IMR-90 (cell line): ENCODE measurements at regions not wholly inside any gene's neighbourhood (a gene's known extent, or its start where the extent isn't known, plus 50 kb on each side); places are given as distances from the start of the nearest gene placed in this dataset.

ENCODE experiments used
- ATAC-seq: fragments of 200-7000 bp; cut with Tn5 transposase; 2 replicates; pipeline ENCODE4 v1.9.1; 2020; ENCODE audit warnings: low read depth, mild to moderate bottlenecking, moderate library complexity
- BruUV-seq: library from RNA; stranded (reverse); fragments of 400-500 nt; replicated peaks from 2 replicates; lab custom pipeline; 2021; lab: Mats Ljungman, UMichigan
- CTCF ChIA-PET: fragments of 300-600 bp; formaldehyde crosslinking; extraction: SDS; loops from one replicate; lab custom pipeline; 2021; ENCODE audit warnings: antibody characterized with exemption; lab: Yijun Ruan, JAX
- POLR2A ChIA-PET: fragments of 300-600 bp; sonication (Branson Sonifier 250); formaldehyde crosslinking; loops from one replicate; lab custom pipeline; 2022; ENCODE audit warnings: antibody characterized with exemption; ENCODE audit not compliant: unreplicated experiment; lab: Charles Lee
- DNase-seq: peaks from one replicate; pipeline ENCODE4 v3.0.0; 2013
- H2AFZ ChIP-seq: replicated peaks from 2 replicates; pipeline ENCODE3; 2013; ENCODE audit warnings: low read length, mild to moderate bottlenecking; ENCODE audit not compliant: poor library complexity
- H2AK5ac ChIP-seq: 2 replicates; pipeline ENCODE4 v1.6.1; 2013; ENCODE audit warnings: low read depth, low read length, inconsistent platforms
- H2AK9ac ChIP-seq: replicated peaks from 2 replicates; pipeline ENCODE3; 2013; ENCODE audit warnings: mild to moderate bottlenecking, low read depth, low read length, moderate library complexity; ENCODE audit not compliant: poor library complexity
- H2BK120ac ChIP-seq: 2 replicates; pipeline ENCODE4 v1.6.1; 2013; ENCODE audit warnings: low read depth, low read length, inconsistent platforms
- H2BK15ac ChIP-seq: 3 replicates; pipeline ENCODE4 v1.6.1; 2013; ENCODE audit warnings: low read depth, low read length, inconsistent platforms
- H2BK20ac ChIP-seq: 2 replicates; pipeline ENCODE4 v1.6.1; 2013; ENCODE audit warnings: low read depth, mild to moderate bottlenecking, inconsistent platforms, low read length, moderate library complexity
- H2BK5ac ChIP-seq: 2 replicates; pipeline ENCODE4 v1.6.1; 2013; ENCODE audit warnings: mild to moderate bottlenecking, low read depth, low read length, inconsistent platforms; ENCODE audit not compliant: poor library complexity, severe bottlenecking
- H3K14ac ChIP-seq: replicated peaks from 2 replicates; pipeline ENCODE4 v1.6.1; 2013; ENCODE audit warnings: low read depth, low read length, inconsistent platforms
- H3K18ac ChIP-seq: 2 replicates; pipeline ENCODE4 v1.6.1; 2013; ENCODE audit warnings: low read depth, low read length, control low read depth
- H3K23ac ChIP-seq: 2 replicates; pipeline ENCODE4 v1.6.1; 2013; ENCODE audit warnings: low read depth, low read length, inconsistent platforms
- H3K27ac ChIP-seq: 2 replicates; pipeline ENCODE4 v1.5.1; 2013; ENCODE audit warnings: mild to moderate bottlenecking, control low read depth, low read length; ENCODE audit not compliant: insufficient read depth
- H3K27me3 ChIP-seq: 2 replicates; pipeline ENCODE4 v1.6.1; 2013; ENCODE audit warnings: low read length; ENCODE audit not compliant: control insufficient read depth, insufficient read depth
- H3K36me3 ChIP-seq: 2 replicates; pipeline ENCODE4 v1.6.1; 2013; ENCODE audit warnings: low read length, mixed read lengths; ENCODE audit not compliant: control insufficient read depth, insufficient read depth
- H3K4ac ChIP-seq: 2 replicates; pipeline ENCODE4 v1.6.1; 2013; ENCODE audit warnings: low read depth, low read length, inconsistent platforms
- H3K4me1 ChIP-seq: 2 replicates; pipeline ENCODE4 v1.6.1; 2013; ENCODE audit warnings: low read length, mixed read lengths; ENCODE audit not compliant: control insufficient read depth, insufficient read depth
- H3K4me2 ChIP-seq: 2 replicates; pipeline ENCODE4 v1.6.1; 2013; ENCODE audit warnings: low read depth, mild to moderate bottlenecking, control low read depth, low read length, moderate library complexity
- H3K4me3 ChIP-seq: 2 replicates; pipeline ENCODE4 v1.5.1; 2013; ENCODE audit warnings: low read depth, mild to moderate bottlenecking, control low read depth, low read length, moderate library complexity; ENCODE audit not compliant: insufficient read depth
- H3K56ac ChIP-seq: 2 replicates; pipeline ENCODE4 v1.6.1; 2013; ENCODE audit warnings: low read length, inconsistent platforms; ENCODE audit not compliant: insufficient read depth; ENCODE audit errors: extremely low read depth
- H3K79me1 ChIP-seq, 2 experiments: 2 replicates each; pipeline ENCODE4 v1.6.1; 2013; ENCODE audit warnings: low read length in 2 of 2, inconsistent platforms in 1 of 2, low read depth in 1 of 2
- H3K9ac ChIP-seq: 2 replicates; pipeline ENCODE4 v1.6.1; 2013; ENCODE audit warnings: low read depth, low read length, control low read depth
- H3K9me1 ChIP-seq: 2 replicates; pipeline ENCODE4 v1.6.1; 2013; ENCODE audit warnings: low read length, inconsistent platforms; ENCODE audit not compliant: insufficient read depth
- H3K9me3 ChIP-seq: 2 replicates; pipeline ENCODE4 v1.6.1; 2013; ENCODE audit warnings: low read length; ENCODE audit not compliant: control insufficient read depth, insufficient read depth
- H4K20me1 ChIP-seq: 2 replicates; pipeline ENCODE4 v1.6.1; 2013; ENCODE audit warnings: low read length, inconsistent platforms; ENCODE audit not compliant: insufficient read depth
- H4K5ac ChIP-seq: 2 replicates; pipeline ENCODE4 v1.6.1; 2013; ENCODE audit warnings: mild to moderate bottlenecking, low read depth, low read length, control low read depth
- H4K8ac ChIP-seq, 2 experiments: 2 replicates each; pipeline ENCODE4 v1.6.1; 2013; ENCODE audit warnings: low read depth in 2 of 2, low read length in 2 of 2, control low read depth in 1 of 2, inconsistent platforms in 1 of 2
- H4K91ac ChIP-seq: 2 replicates; pipeline ENCODE4 v1.6.1; 2013; ENCODE audit warnings: low read depth, low read length, inconsistent platforms; ENCODE audit not compliant: insufficient read depth
- BHLHE40 ChIP-seq: fragments of 150-350 bp; IDR thresholded peaks from 2 replicates; pipeline ENCODE4 v1.6.1; 2016; ENCODE audit warnings: mild to moderate bottlenecking, low read depth, low read length
- MAZ ChIP-seq: IDR thresholded peaks from 2 replicates; pipeline ENCODE4 v1.6.1; 2012; ENCODE audit warnings: low read depth, mild to moderate bottlenecking, low read length, improper control_type of control experiment, moderate library complexity, borderline replicate concordance
- WGBS, 2 experiments: methylation state at CpG; one replicate each; pipeline versions ENCODE4 v1.1.5 to v1.1.7; 2013; ENCODE audit warnings: missing lambda C conversion rate in 2 of 2; ENCODE audit not compliant: insufficient read length in 1 of 2; ENCODE audit errors: extremely low coverage in 2 of 2; 5-methylcytosine and 5-hydroxymethylcytosine counted together
- dilution Hi-C: fragments of 300-500 bp; cut with HindIII; formaldehyde crosslinking; loops from one replicate; pipeline ENCODE4 v1.14.3; 2018; ENCODE audit warnings: low sequenced_read_pairs; ENCODE audit not compliant: unreplicated experiment
- in situ Hi-C: fragments of 300-500 bp; cut with MboI; formaldehyde crosslinking; loops from 3 replicates; pipeline ENCODE4 v1.14.3; 2019; ENCODE audit warnings: low sequenced_read_pairs, inconsistent platforms, mixed read lengths
- intact Hi-C: fragments of 100-400 bp; cut with micrococcal nuclease; formaldehyde crosslinking; loops from 2 replicates; pipeline ENCODE4 v1.10.0; 2022
- TF ChIP-seq, protein P1 (sequence below): fragments of 150-350 bp; IDR thresholded peaks from 2 replicates; pipeline ENCODE4 v1.6.1; 2016; ENCODE audit warnings: low read depth, mild to moderate bottlenecking, low read length, moderate library complexity, borderline replicate concordance

- intact Hi-C loops (no loop called here), in situ Hi-C loops (no loop called here), dilution Hi-C loops (no loop called here)
- H2BK15ac ChIP-seq = no peak overlapping the region
- H3K27ac ChIP-seq = no peak overlapping the region
- H4K20me1 ChIP-seq = no peaks in the 10 kb centered on the region
- ChIA-PET CTCF (no interaction called here), POLR2A (no interaction called here)
- no peak overlapping the region for H3K56ac ChIP-seq
- H2BK20ac ChIP-seq = no peak overlapping the region
- H3K4me1 ChIP-seq = no peaks in the 10 kb centered on the region
- no peak overlapping the region for H3K18ac ChIP-seq
- no peak overlapping the region for H4K5ac ChIP-seq
- no peaks in the 10 kb centered on the region for H3K9me3 ChIP-seq
- H2AFZ ChIP-seq = no peak overlapping the region
- H3K36me3 ChIP-seq = no peaks in the 10 kb centered on the region
- H3K23ac ChIP-seq = no peak overlapping the region
- H2AK5ac ChIP-seq = no peak overlapping the region
- H3K4me3 ChIP-seq = no peak overlapping the region
- BruUV-seq = no TSS peak
- no peaks in the 10 kb centered on the region for H3K27me3 ChIP-seq
- H3K14ac ChIP-seq = no peak overlapping the region
- no peaks in the 10 kb centered on the region for H3K9me1 ChIP-seq
- ATAC-seq (no peak), DNase-seq (no peak)
- H2BK5ac ChIP-seq = no peak overlapping the region
- H4K91ac ChIP-seq = no peak overlapping the region
- no peak overlapping the region for H4K8ac ChIP-seq
- H3K4ac ChIP-seq = no peak overlapping the region
- no peak overlapping the region for H3K9ac ChIP-seq
- H3K4me2 ChIP-seq = no peak overlapping the region
- no peak overlapping the region for H2BK120ac ChIP-seq
- no peak for TF ChIP-seq BHLHE40
- TF ChIP-seq, protein P1, sequence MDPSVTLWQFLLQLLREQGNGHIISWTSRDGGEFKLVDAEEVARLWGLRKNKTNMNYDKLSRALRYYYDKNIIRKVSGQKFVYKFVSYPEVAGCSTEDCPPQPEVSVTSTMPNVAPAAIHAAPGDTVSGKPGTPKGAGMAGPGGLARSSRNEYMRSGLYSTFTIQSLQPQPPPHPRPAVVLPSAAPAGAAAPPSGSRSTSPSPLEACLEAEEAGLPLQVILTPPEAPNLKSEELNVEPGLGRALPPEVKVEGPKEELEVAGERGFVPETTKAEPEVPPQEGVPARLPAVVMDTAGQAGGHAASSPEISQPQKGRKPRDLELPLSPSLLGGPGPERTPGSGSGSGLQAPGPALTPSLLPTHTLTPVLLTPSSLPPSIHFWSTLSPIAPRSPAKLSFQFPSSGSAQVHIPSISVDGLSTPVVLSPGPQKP = no peak
- no peak for TF ChIP-seq MAZ
- no peaks in the 10 kb centered on the region for H3K79me1 ChIP-seq
- no CpG with 5 or more reads among the region's 4 CpGs for WGBS, 2 experiments
- no peak overlapping the region for H2AK9ac ChIP-seq
Observed at GRCh38 chr1:95368178-95368577, 134.2 kb downstream of the RWDD3 start.
